ENCODE measurements at regions not wholly inside any gene's neighbourhood (a gene's known extent, or its start where the extent isn't known, plus 50 kb on each side); places are given as distances from the start of the nearest gene placed in this dataset.

DNA sequence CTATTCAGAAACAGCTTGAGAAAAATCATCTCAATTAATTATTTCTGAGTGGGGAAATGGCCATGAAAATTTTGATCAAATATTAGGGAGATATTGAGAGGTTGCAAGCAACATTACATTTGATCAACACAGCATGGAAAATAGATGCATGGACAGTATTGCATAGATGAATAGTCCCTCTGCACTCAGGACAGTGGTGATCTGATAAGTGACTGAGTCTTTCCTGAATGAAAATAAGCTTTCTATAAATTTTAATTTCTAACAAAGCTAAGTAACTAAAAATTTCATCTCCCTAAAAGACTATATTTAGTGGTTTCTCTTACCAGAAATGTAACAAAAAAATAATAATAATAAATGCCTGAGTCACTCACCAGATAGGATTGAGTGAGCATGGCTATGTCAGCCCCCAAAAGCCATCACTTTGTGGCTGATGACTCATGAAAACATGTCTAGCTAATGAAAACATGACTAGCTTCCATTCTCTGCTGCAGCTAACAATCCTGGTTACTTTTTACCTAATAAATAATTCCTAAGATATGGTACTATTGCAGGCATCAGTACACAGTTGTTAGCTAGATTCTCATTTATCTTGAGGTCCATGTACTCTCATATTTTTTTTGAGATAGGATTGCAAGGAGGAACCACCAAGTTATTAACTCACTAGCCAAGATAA, 1294.8 kb upstream of the ACO1 start:
- no peak overlapping the region for H3K27ac Mint-ChIP-seq
- H3K36me3 Mint-ChIP-seq, result peaks cover 6% of the 10 kb centered on the region
- Histone ChIP-seq H3K36me3 (ENCODE audit: control insufficient read depth, insufficient read depth, low read length) (no peaks in the 10 kb centered on the region), H3K4me1 (ENCODE audit: control insufficient read depth, insufficient read depth, low read length) (no peaks in the 10 kb centered on the region), H3K9me3 (ENCODE audit: control insufficient read depth, insufficient read depth, low read length) (no peaks in the 10 kb centered on the region), H3K27me3 (ENCODE audit: control insufficient read depth, insufficient read depth, low read length) (no peaks in the 10 kb centered on the region), H3K4me3 (ENCODE audit: low read length) (no peak overlapping the region), H3K27ac (ENCODE audit: low read length) (no peak overlapping the region)
- DNase-seq (no peak), ATAC-seq (no peak)
- H3K27me3 Mint-ChIP-seq (ENCODE audit: low read depth in 2 of 2), result no peaks in the 10 kb centered on the region
- intact Hi-C loops (cut with micrococcal nuclease), result no loop called here
- no peak overlapping the region for H3K4me3 Mint-ChIP-seq
- H3K9me3 Mint-ChIP-seq, result peaks cover 8 to 17% of the 10 kb centered on the region in 2 donors
- no peaks in the 10 kb centered on the region for H3K4me1 Mint-ChIP-seq
- TF ChIP-seq, protein P1, sequence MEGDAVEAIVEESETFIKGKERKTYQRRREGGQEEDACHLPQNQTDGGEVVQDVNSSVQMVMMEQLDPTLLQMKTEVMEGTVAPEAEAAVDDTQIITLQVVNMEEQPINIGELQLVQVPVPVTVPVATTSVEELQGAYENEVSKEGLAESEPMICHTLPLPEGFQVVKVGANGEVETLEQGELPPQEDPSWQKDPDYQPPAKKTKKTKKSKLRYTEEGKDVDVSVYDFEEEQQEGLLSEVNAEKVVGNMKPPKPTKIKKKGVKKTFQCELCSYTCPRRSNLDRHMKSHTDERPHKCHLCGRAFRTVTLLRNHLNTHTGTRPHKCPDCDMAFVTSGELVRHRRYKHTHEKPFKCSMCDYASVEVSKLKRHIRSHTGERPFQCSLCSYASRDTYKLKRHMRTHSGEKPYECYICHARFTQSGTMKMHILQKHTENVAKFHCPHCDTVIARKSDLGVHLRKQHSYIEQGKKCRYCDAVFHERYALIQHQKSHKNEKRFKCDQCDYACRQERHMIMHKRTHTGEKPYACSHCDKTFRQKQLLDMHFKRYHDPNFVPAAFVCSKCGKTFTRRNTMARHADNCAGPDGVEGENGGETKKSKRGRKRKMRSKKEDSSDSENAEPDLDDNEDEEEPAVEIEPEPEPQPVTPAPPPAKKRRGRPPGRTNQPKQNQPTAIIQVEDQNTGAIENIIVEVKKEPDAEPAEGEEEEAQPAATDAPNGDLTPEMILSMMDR (IDR thresholded peaks at IDR 0.05), result no peak

DNA sequence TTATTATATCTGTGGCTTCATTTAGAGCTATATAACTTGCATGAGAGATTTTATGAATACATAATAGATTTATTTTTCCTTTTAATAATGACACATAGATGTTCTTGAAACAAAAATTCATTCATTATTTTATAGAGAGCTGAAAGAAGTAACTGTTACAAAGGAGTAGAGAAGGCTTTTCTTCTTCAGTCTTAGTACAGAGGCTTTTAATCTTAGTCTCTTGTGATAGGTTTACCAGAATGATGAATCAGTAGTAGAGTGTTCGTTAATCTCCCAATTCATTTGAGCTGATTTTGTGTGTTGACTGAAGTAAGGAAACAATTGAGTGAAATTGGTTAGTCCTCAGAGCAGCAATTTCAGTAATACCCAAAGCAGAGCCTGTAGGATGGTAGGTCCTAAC, 1284.1 kb upstream of the ACO1 start:
- ATAC-seq (no peak), DNase-seq (no peak)
- Histone ChIP-seq H3K4me1 (ENCODE audit: control insufficient read depth, insufficient read depth, low read length) (no peaks in the 10 kb centered on the region), H3K36me3 (ENCODE audit: control insufficient read depth, insufficient read depth, low read length) (no peaks in the 10 kb centered on the region), H3K9me3 (ENCODE audit: control insufficient read depth, insufficient read depth, low read length) (no peaks in the 10 kb centered on the region), H3K4me3 (ENCODE audit: low read length) (no peak overlapping the region), H3K27ac (ENCODE audit: low read length) (no peak overlapping the region), H3K27me3 (ENCODE audit: control insufficient read depth, insufficient read depth, low read length) (no peaks in the 10 kb centered on the region)
- intact Hi-C loops (cut with micrococcal nuclease), result no loop called here
- Mint-ChIP-seq H3K27ac (no peak overlapping the region), H3K9me3 (peaks cover 7 to 9% of the 10 kb centered on the region in 2 donors), H3K4me1 (no peaks in the 10 kb centered on the region), H3K36me3 (no peaks in the 10 kb centered on the region), H3K4me3 (no peak overlapping the region), H3K27me3 (ENCODE audit: low read depth in 2 of 2) (no peaks in the 10 kb centered on the region)
- TF ChIP-seq, protein P1 (IDR thresholded peaks at IDR 0.05), result no peak
- WGBS (ENCODE audit: insufficient coverage), result 91% methylated on average over 1 of the region's 1 CpG

DNA sequence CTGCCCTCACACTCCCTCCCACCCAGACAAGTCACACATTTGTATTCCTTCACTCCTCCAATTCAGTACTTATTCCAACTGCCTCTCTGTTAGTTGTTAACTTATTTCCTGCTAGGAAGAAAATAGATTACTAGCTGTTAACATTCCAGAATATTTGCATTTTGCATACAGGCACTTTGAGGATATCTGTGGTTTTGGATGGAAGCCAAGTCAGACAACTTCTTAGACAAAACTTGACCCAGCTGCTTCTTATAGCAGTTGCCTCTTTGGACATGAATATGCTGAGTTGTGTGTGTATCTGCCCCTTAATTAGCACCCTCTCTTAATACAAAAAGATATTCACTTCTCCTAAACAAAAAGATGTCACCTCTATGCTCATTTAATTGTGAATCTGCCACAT, 1280.6 kb upstream of the ACO1 start:
- DNase-seq (no peak), ATAC-seq (no peak)
- Histone ChIP-seq H3K4me3 (ENCODE audit: low read length) (no peak overlapping the region), H3K36me3 (ENCODE audit: control insufficient read depth, insufficient read depth, low read length) (no peaks in the 10 kb centered on the region), H3K9me3 (ENCODE audit: control insufficient read depth, insufficient read depth, low read length) (no peaks in the 10 kb centered on the region), H3K27me3 (ENCODE audit: control insufficient read depth, insufficient read depth, low read length) (no peaks in the 10 kb centered on the region), H3K4me1 (ENCODE audit: control insufficient read depth, insufficient read depth, low read length) (no peaks in the 10 kb centered on the region), H3K27ac (ENCODE audit: low read length) (no peak overlapping the region)
- Mint-ChIP-seq H3K27me3 (ENCODE audit: low read depth in 2 of 2) (no peaks in the 10 kb centered on the region), H3K36me3 (no peaks in the 10 kb centered on the region), H3K4me1 (no peaks in the 10 kb centered on the region), H3K9me3 (peaks cover 3 to 11% of the 10 kb centered on the region in 2 donors), H3K4me3 (no peak overlapping the region), H3K27ac (no peak overlapping the region)
- TF ChIP-seq, protein P1 (IDR thresholded peaks at IDR 0.05), result no peak
- intact Hi-C loops (cut with micrococcal nuclease), result no loop called here

DNA sequence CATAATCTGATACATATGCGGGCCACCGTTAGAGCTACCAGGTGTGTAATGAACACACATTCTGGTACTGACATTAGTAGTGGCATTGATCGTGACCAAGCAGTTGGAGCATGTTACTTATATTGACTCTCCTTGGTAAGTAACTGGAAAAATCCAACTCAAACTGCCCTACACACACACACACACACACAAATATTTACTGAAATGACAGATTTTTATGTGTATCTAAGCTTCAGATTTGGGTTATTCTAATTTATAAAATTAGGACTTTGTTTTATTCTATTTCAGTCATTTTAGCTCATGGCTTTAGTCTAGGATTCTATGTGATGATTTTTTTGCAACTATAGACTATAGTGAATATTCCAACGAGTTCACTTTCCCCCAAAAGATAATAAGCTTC, 1280.2 kb upstream of the ACO1 start:
- Histone ChIP-seq H3K9me3 (ENCODE audit: control insufficient read depth, insufficient read depth, low read length) (no peaks in the 10 kb centered on the region), H3K27me3 (ENCODE audit: control insufficient read depth, insufficient read depth, low read length) (peaks cover 1% of the 10 kb centered on the region), H3K27ac (ENCODE audit: low read length) (no peak overlapping the region), H3K4me1 (ENCODE audit: control insufficient read depth, insufficient read depth, low read length) (no peaks in the 10 kb centered on the region), H3K36me3 (ENCODE audit: control insufficient read depth, insufficient read depth, low read length) (no peaks in the 10 kb centered on the region), H3K4me3 (ENCODE audit: low read length) (no peak overlapping the region)
- H3K4me1 Mint-ChIP-seq, result no peaks in the 10 kb centered on the region
- no peak for ATAC-seq
- H3K4me3 Mint-ChIP-seq, result no peak overlapping the region
- WGBS (ENCODE audit: insufficient coverage), result 62% methylated on average over 3 of the region's 4 CpGs
- H3K36me3 Mint-ChIP-seq, result no peaks in the 10 kb centered on the region
- intact Hi-C loops (cut with micrococcal nuclease), result no loop called here
- peaks cover 3 to 11% of the 10 kb centered on the region in 2 donors for H3K9me3 Mint-ChIP-seq
- DNase-seq, result no peak
- H3K27ac Mint-ChIP-seq, result no peak overlapping the region
- H3K27me3 Mint-ChIP-seq (ENCODE audit: low read depth in 2 of 2), result no peaks in the 10 kb centered on the region
- TF ChIP-seq, protein P1 (IDR thresholded peaks at IDR 0.05), result no peak
